Smooth muscle cell (in vitro differentiated cells): ENCODE measurements at regions not wholly inside any gene's neighbourhood (a gene's known extent, or its start where the extent isn't known, plus 50 kb on each side); places are given as distances from the start of the nearest gene placed in this dataset.

ENCODE experiments used
- DNase-seq: peaks from one replicate; lab custom pipeline; 2025; ENCODE audit not compliant: unreplicated experiment; lab: John Stamatoyannopoulos, UW
- H2AFZ ChIP-seq: fragments of 200-600 bp; sonication (generic); 2 replicates; pipeline ENCODE4 v1.6.0; 2016; ENCODE audit warnings: antibody characterized with exemption, low read depth, mild to moderate bottlenecking
- H3F3A ChIP-seq: fragments of 200-600 bp; sonication (generic); 2 replicates; pipeline ENCODE4 v1.6.0; 2017; ENCODE audit warnings: antibody characterized with exemption, low read depth
- H3K27ac ChIP-seq: fragments of 200-600 bp; sonication (generic); 2 replicates; pipeline ENCODE4 v1.5.1; 2016; ENCODE audit warnings: low read depth, mild to moderate bottlenecking
- H3K27me3 ChIP-seq: fragments of 200-600 bp; sonication (generic); 2 replicates; pipeline ENCODE4 v1.6.1; 2016; ENCODE audit warnings: low read depth, mild to moderate bottlenecking
- H3K36me3 ChIP-seq: fragments of 200-600 bp; sonication (generic); 2 replicates; pipeline ENCODE4 v1.5.1; 2016; ENCODE audit warnings: low read depth
- H3K4me1 ChIP-seq: fragments of 200-600 bp; sonication (generic); 2 replicates; pipeline ENCODE4 v1.5.1; 2016; ENCODE audit warnings: low read depth
- H3K4me2 ChIP-seq: fragments of 200-600 bp; sonication (generic); 2 replicates; pipeline ENCODE4 v1.6.0; 2016; ENCODE audit warnings: mild to moderate bottlenecking
- H3K4me3 ChIP-seq: fragments of 200-600 bp; sonication (generic); 2 replicates; pipeline ENCODE4 v1.5.1; 2016; ENCODE audit warnings: mild to moderate bottlenecking
- H3K79me2 ChIP-seq: fragments of 200-600 bp; sonication (generic); 2 replicates; pipeline ENCODE4 v1.6.0; 2016; ENCODE audit warnings: low read depth, mild to moderate bottlenecking
- H3K9ac ChIP-seq: fragments of 200-600 bp; sonication (generic); 2 replicates; pipeline ENCODE4 v1.6.0; 2016; ENCODE audit warnings: low read depth
- H3K9me3 ChIP-seq: fragments of 200-600 bp; sonication (generic); replicated peaks from 2 replicates; pipeline ENCODE4 v1.5.1; 2016; ENCODE audit warnings: low read depth
- H4K20me1 ChIP-seq: fragments of 200-600 bp; sonication (generic); 2 replicates; pipeline ENCODE4 v1.6.0; 2016; ENCODE audit warnings: low read depth
- WGBS: methylation state at CpG from one replicate; pipeline ENCODE4 v1.1.7; 2016; ENCODE audit warnings: low lambda C conversion rate; 5-methylcytosine and 5-hydroxymethylcytosine counted together
- TF ChIP-seq, protein P1 (sequence below): fragments of 200-600 bp; sonication (generic); IDR thresholded peaks from 2 replicates; pipeline ENCODE4 v1.5.1; 2017; ENCODE audit warnings: borderline replicate concordance, mild to moderate bottlenecking, antibody characterized with exemption; ENCODE audit not compliant: insufficient read depth, poor library complexity, severe bottlenecking

DNA sequence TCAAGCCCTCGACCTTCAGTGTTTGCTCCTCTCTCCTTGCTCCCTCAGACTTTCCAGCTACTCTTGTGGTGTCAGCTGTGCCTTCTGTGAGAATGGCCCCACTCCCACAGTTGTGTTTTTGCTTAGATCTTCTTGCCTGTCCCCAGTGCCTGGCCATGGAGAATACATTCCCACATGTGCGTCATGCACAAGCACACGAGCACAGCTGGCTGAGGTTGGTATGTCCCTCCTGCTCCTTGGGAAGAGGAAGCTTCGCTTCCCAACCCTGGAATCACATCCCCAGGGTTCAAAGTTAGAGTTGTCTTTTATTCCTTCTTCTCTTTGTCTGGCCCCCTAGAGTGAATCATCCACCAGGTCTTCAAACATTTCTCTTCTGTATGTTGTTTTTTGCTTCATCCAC, 518.6 kb downstream of the CCDC171 start:
- Histone ChIP-seq H3K27me3 (no peaks in the 10 kb centered on the region), H3K4me1 (peaks cover 7% of the 10 kb centered on the region), H3K4me3 (no peak overlapping the region), H3K4me2 (no peak overlapping the region), H3F3A (no peaks in the 10 kb centered on the region), H3K9me3 (no peaks in the 10 kb centered on the region), H2AFZ (no peak overlapping the region), H3K79me2 (no peaks in the 10 kb centered on the region), H3K36me3 (no peaks in the 10 kb centered on the region), H3K27ac (no peak overlapping the region), H4K20me1 (no peaks in the 10 kb centered on the region), H3K9ac (no peak overlapping the region)
- TF ChIP-seq, protein P1, sequence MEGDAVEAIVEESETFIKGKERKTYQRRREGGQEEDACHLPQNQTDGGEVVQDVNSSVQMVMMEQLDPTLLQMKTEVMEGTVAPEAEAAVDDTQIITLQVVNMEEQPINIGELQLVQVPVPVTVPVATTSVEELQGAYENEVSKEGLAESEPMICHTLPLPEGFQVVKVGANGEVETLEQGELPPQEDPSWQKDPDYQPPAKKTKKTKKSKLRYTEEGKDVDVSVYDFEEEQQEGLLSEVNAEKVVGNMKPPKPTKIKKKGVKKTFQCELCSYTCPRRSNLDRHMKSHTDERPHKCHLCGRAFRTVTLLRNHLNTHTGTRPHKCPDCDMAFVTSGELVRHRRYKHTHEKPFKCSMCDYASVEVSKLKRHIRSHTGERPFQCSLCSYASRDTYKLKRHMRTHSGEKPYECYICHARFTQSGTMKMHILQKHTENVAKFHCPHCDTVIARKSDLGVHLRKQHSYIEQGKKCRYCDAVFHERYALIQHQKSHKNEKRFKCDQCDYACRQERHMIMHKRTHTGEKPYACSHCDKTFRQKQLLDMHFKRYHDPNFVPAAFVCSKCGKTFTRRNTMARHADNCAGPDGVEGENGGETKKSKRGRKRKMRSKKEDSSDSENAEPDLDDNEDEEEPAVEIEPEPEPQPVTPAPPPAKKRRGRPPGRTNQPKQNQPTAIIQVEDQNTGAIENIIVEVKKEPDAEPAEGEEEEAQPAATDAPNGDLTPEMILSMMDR: no peak
- 89% methylated on average over 4 of the region's 4 CpGs for WGBS
- no peak for DNase-seq

DNA sequence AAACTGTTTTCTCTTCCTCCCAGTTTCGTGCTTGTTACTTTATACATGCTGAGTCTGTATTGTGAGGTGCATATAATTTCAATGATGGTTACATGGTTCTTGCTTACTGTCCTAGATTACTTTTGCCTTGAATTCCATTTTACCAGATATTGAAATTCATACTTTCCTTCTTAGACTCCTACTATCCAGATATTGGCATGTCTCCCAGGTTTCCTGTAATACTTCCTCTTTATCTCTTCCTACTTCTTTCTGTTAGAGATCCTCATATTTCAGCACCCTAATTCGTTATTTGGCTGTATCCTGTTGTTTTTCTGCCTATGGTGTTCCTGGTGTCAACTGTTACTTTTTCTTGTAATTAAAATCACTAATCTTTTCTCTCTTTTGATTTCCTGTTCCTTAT, 522.1 kb downstream of the CCDC171 start:
- Histone ChIP-seq H3K4me3 (no peak overlapping the region), H3K9me3 (no peaks in the 10 kb centered on the region), H3K27ac (no peak overlapping the region), H3K27me3 (no peaks in the 10 kb centered on the region), H3K4me1 (peaks cover 4% of the 10 kb centered on the region), H3K79me2 (no peaks in the 10 kb centered on the region), H3K36me3 (no peaks in the 10 kb centered on the region), H3K4me2 (no peak overlapping the region), H3K9ac (no peak overlapping the region), H3F3A (no peaks in the 10 kb centered on the region), H4K20me1 (no peaks in the 10 kb centered on the region), H2AFZ (no peak overlapping the region)
- no peak for DNase-seq
- WGBS: 92% methylated on average over 2 of the region's 2 CpGs
- TF ChIP-seq, protein P1: no peak

DNA sequence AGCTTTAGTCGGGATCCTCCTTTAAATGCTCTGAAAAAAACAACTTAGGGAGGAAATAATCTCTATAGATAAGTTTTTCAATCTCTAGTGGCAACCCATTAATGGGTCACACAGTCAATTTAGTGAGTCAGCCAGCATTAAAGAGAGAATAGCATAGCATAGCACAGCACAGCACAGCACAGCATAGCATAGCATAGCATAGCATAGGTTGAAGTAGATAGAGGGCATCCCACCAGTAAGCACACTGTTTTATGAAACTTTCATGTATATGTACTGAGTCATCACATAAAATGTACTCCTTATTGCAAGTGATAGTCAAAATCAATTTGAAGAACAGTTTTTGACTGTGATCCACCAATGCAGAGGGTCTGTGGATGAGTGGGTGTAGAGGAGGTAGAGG, 522.9 kb downstream of the CCDC171 start:
- no peaks in the 10 kb centered on the region for H4K20me1 ChIP-seq
- H3K4me2 ChIP-seq: no peak overlapping the region
- H3K27ac ChIP-seq: no peak overlapping the region
- no peak overlapping the region for H2AFZ ChIP-seq
- H3K4me1 ChIP-seq: no peaks in the 10 kb centered on the region
- H3K27me3 ChIP-seq: no peaks in the 10 kb centered on the region
- no peaks in the 10 kb centered on the region for H3K79me2 ChIP-seq
- TF ChIP-seq, protein P1: no peak
- H3K9me3 ChIP-seq: no peaks in the 10 kb centered on the region
- H3K9ac ChIP-seq: no peak overlapping the region
- no peak overlapping the region for H3K4me3 ChIP-seq
- 79% methylated on average over 1 of the region's 1 CpG for WGBS
- H3K36me3 ChIP-seq: no peaks in the 10 kb centered on the region
- H3F3A ChIP-seq: no peaks in the 10 kb centered on the region
- no peak for DNase-seq

DNA sequence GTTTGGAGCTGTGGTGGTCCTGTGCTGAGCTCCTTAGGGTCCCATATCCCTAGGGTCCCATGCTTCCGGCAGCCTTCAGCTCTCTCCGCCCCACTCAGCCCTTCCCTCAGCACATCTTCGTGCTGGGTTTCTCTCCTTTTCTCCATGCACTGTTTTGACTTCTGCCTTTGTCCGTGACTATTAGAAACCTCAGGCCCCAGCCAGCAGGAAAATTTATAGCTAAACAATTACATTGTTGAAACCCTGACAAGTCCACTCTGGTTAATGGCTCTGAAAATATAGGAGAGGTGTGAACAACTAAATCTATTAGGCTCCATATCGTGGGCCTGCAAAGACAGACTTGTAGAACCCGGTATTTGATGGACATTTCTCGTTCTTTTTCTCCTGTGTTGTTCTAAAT, 523.7 kb downstream of the CCDC171 start:
- no peak for DNase-seq
- no peaks in the 10 kb centered on the region for H3K36me3 ChIP-seq
- WGBS: 90% methylated on average over 7 of the region's 7 CpGs

More for the DNA sequence above, 523.7 kb downstream of the CCDC171 start:
- Histone ChIP-seq H3K27ac (no peak overlapping the region), H3K9me3 (no peaks in the 10 kb centered on the region), H2AFZ (no peak overlapping the region), H4K20me1 (no peaks in the 10 kb centered on the region), H3K4me1 (no peaks in the 10 kb centered on the region), H3K4me3 (no peak overlapping the region), H3F3A (no peaks in the 10 kb centered on the region), H3K27me3 (no peaks in the 10 kb centered on the region), H3K4me2 (no peak overlapping the region), H3K79me2 (no peaks in the 10 kb centered on the region), H3K9ac (no peak overlapping the region)
- TF ChIP-seq, protein P1: no peak
